GM21737 (cell line): ENCODE measurements at regions not wholly inside any gene's neighbourhood (a gene's known extent, or its start where the extent isn't known, plus 50 kb on each side); places are given as distances from the start of the nearest gene placed in this dataset.
A peak's percentile ranks its signal among the peaks of the same experiment; 100 is the strongest.
"Not testable (repeated sequence)": the region's sequence is repeated elsewhere in the genome, so short reads cannot be mapped to it uniquely, and the experiment has no call there.

ENCODE experiments used
- ATAC-seq: cut with Tn5 transposase; IDR thresholded peaks from one replicate; pipeline ENCODE4 v1.9.1; 2021; ENCODE audit warnings: mild to moderate bottlenecking, moderate library complexity; ENCODE audit not compliant: unreplicated experiment

GRCh38 chr3:56927855-56928254 lies 126.1 kb upstream of the ARHGEF3 start:
- ATAC-seq: no peak

GRCh38 chr3:56926947-56927282 lies 125.2 kb upstream of the ARHGEF3 start:
- no peak for ATAC-seq

- no peak for ATAC-seq
Measured at GRCh38 chr3:56926243-56926946, 124.6 kb upstream of the ARHGEF3 start.

GRCh38 chr3:56924700-56925099 lies 123.0 kb upstream of the ARHGEF3 start:
- not testable (repeated sequence) for ATAC-seq

GRCh38 chr3:56923526-56924224 lies 121.9 kb upstream of the ARHGEF3 start:
- no peak for ATAC-seq

GRCh38 chr3:56921573-56922453 lies 120.1 kb upstream of the ARHGEF3 start:
- no peak for ATAC-seq

GRCh38 chr3:56919797-56920195 lies 118.0 kb upstream of the ARHGEF3 start:
- no peak for ATAC-seq

- no peak for ATAC-seq
Measured at GRCh38 chr3:56919137-56919796, 117.5 kb upstream of the ARHGEF3 start.

- ATAC-seq: peak; percentile 46
Measured at GRCh38 chr3:56918111-56918568, 116.4 kb upstream of the ARHGEF3 start.

- peak; percentile 68 for ATAC-seq
Measured at GRCh38 chr3:56917361-56918110, 115.8 kb upstream of the ARHGEF3 start.

- ATAC-seq: no peak
Measured at GRCh38 chr3:56916716-56917360, 115.1 kb upstream of the ARHGEF3 start.

- peak; percentile 49 for ATAC-seq
Measured at GRCh38 chr3:56915966-56916586, 114.3 kb upstream of the ARHGEF3 start.

- no peak for ATAC-seq
Measured at GRCh38 chr3:56914646-56915045, 112.9 kb upstream of the ARHGEF3 start.

GRCh38 chr3:56911363-56911762 lies 109.6 kb upstream of the ARHGEF3 start:
- no peak for ATAC-seq

- no peak for ATAC-seq
Measured at GRCh38 chr3:56909349-56909748, 107.6 kb upstream of the ARHGEF3 start.

- ATAC-seq: no peak
Measured at GRCh38 chr3:56908004-56908403, 106.3 kb upstream of the ARHGEF3 start.

- ATAC-seq: no peak
Measured at GRCh38 chr3:56904552-56905215, 102.9 kb upstream of the ARHGEF3 start.

- no peak for ATAC-seq
Measured at GRCh38 chr3:56903231-56903782, 101.6 kb upstream of the ARHGEF3 start.
